Panc1 (cell line): ENCODE measurements at regions not wholly inside any gene's neighbourhood (a gene's known extent, or its start where the extent isn't known, plus 50 kb on each side); places are given as distances from the start of the nearest gene placed in this dataset.

Experiments used
- POLR2AphosphoS5 ChIP-seq: IDR thresholded peaks from 2 replicates; pipeline ENCODE4 v1.6.1; 2012; ENCODE audit warnings: mild to moderate bottlenecking, low read depth, low read length, moderate library complexity
- TF ChIP-seq, protein P1 (sequence below): fragments of 450-650 bp; IDR thresholded peaks from 2 replicates; pipeline ENCODE4 v1.5.1; 2017; ENCODE audit warnings: mild to moderate bottlenecking
- TF ChIP-seq, protein P2 (sequence below), 2 experiments: IDR thresholded peaks; 2 replicates each; pipeline ENCODE4 v1.6.1; 2011 to 2012; ENCODE audit warnings: low read depth in 2 of 2, control low read depth in 1 of 2, low read length in 1 of 2, mild to moderate bottlenecking in 1 of 2, moderate library complexity in 1 of 2; ENCODE audit not compliant: insufficient read depth in 1 of 2

DNA sequence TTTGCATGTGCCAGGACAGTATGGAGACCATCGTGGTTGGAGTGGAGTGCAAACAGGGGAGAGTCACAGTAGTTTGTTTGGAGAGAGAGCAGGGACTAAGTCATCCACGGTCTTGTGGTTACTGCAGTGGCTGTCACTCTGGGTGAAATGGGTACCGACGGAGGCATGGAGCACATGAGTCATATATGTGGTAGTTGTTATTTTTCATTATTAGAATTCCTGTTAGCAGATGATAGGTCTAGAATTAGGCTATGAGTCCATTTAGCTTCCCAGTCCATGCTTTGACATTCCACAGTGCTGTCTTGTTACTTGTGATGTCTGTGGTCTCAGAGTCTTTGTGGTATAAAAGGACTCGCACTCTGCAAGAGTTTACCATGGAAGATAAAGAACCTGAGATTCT, 303.9 kb downstream of the DMRT2 start:
- TF ChIP-seq, protein P1, sequence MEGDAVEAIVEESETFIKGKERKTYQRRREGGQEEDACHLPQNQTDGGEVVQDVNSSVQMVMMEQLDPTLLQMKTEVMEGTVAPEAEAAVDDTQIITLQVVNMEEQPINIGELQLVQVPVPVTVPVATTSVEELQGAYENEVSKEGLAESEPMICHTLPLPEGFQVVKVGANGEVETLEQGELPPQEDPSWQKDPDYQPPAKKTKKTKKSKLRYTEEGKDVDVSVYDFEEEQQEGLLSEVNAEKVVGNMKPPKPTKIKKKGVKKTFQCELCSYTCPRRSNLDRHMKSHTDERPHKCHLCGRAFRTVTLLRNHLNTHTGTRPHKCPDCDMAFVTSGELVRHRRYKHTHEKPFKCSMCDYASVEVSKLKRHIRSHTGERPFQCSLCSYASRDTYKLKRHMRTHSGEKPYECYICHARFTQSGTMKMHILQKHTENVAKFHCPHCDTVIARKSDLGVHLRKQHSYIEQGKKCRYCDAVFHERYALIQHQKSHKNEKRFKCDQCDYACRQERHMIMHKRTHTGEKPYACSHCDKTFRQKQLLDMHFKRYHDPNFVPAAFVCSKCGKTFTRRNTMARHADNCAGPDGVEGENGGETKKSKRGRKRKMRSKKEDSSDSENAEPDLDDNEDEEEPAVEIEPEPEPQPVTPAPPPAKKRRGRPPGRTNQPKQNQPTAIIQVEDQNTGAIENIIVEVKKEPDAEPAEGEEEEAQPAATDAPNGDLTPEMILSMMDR = no peak
- no peak for TF ChIP-seq POLR2AphosphoS5
- TF ChIP-seq, protein P2, sequence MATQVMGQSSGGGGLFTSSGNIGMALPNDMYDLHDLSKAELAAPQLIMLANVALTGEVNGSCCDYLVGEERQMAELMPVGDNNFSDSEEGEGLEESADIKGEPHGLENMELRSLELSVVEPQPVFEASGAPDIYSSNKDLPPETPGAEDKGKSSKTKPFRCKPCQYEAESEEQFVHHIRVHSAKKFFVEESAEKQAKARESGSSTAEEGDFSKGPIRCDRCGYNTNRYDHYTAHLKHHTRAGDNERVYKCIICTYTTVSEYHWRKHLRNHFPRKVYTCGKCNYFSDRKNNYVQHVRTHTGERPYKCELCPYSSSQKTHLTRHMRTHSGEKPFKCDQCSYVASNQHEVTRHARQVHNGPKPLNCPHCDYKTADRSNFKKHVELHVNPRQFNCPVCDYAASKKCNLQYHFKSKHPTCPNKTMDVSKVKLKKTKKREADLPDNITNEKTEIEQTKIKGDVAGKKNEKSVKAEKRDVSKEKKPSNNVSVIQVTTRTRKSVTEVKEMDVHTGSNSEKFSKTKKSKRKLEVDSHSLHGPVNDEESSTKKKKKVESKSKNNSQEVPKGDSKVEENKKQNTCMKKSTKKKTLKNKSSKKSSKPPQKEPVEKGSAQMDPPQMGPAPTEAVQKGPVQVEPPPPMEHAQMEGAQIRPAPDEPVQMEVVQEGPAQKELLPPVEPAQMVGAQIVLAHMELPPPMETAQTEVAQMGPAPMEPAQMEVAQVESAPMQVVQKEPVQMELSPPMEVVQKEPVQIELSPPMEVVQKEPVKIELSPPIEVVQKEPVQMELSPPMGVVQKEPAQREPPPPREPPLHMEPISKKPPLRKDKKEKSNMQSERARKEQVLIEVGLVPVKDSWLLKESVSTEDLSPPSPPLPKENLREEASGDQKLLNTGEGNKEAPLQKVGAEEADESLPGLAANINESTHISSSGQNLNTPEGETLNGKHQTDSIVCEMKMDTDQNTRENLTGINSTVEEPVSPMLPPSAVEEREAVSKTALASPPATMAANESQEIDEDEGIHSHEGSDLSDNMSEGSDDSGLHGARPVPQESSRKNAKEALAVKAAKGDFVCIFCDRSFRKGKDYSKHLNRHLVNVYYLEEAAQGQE (IDR thresholded peaks at IDR 0.05; ENCODE audit: insufficient read depth in 1 of 2, low read depth in 2 of 2, low read length in 1 of 2) = no peak
